ENCODE measurements at regions not wholly inside any gene's neighbourhood (a gene's known extent, or its start where the extent isn't known, plus 50 kb on each side); places are given as distances from the start of the nearest gene placed in this dataset.

DNA sequence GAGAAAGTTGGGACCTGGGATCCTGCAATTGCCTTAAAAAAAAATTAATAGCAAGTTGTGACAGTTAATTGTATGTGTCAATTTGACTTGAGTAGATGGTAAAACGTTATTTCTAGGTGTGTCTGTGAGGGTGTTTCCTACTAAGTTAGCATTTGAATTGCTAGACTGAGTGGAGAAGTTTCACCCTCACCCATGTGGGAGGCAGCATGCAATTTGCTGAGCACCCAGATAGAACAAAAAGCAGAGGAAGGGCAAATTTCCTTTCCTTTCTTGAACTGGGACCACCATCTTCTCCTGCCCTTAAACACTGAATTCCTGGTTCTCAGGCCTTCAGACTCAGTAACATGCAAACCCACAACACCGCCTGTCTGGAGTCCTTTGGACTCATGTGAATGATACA lies 455.7 kb downstream of the GALR1 start:
- H3K4me3 ChIP-seq (ENCODE audit: low read depth in 1 of 2, low read length in 2 of 2): no peak overlapping the region
- H3K36me3 ChIP-seq (ENCODE audit: control insufficient read depth in 1 of 2, insufficient read depth in 2 of 2, low read length in 2 of 2): no peaks in the 10 kb centered on the region
- no peaks in the 10 kb centered on the region for H3K4me1 ChIP-seq (ENCODE audit: control insufficient read depth in 1 of 2, insufficient read depth in 2 of 2, low read length in 2 of 2)
- H3K9me3 ChIP-seq (ENCODE audit: control insufficient read depth in 1 of 2, low read length in 2 of 2): no peaks in the 10 kb centered on the region
- H3K27ac ChIP-seq (ENCODE audit: low read depth, low read length): no peak overlapping the region
- H3K9ac ChIP-seq (ENCODE audit: low read depth in 1 of 2, low read length in 2 of 2): no peak overlapping the region
- H3K27me3 ChIP-seq (ENCODE audit: control insufficient read depth in 1 of 2, insufficient read depth in 2 of 2, low read length in 2 of 2): peaks cover 0 to 2% of the 10 kb centered on the region in 2 donors

- Histone ChIP-seq H3K9me3 (ENCODE audit: control insufficient read depth in 1 of 2, low read length in 2 of 2) (no peaks in the 10 kb centered on the region), H3K4me3 (ENCODE audit: low read depth in 1 of 2, low read length in 2 of 2) (no peak overlapping the region), H3K27ac (ENCODE audit: low read depth, low read length) (no peak overlapping the region), H3K27me3 (ENCODE audit: control insufficient read depth in 1 of 2, insufficient read depth in 2 of 2, low read length in 2 of 2) (no peaks in the 10 kb centered on the region), H3K9ac (ENCODE audit: low read depth in 1 of 2, low read length in 2 of 2) (no peak overlapping the region), H3K36me3 (ENCODE audit: control insufficient read depth in 1 of 2, insufficient read depth in 2 of 2, low read length in 2 of 2) (no peaks in the 10 kb centered on the region), H3K4me1 (ENCODE audit: control insufficient read depth in 1 of 2, insufficient read depth in 2 of 2, low read length in 2 of 2) (no peaks in the 10 kb centered on the region)
These were observed 459.3 kb downstream of the GALR1 start for GRCh38 chr18:77708826-77709506.

DNA sequence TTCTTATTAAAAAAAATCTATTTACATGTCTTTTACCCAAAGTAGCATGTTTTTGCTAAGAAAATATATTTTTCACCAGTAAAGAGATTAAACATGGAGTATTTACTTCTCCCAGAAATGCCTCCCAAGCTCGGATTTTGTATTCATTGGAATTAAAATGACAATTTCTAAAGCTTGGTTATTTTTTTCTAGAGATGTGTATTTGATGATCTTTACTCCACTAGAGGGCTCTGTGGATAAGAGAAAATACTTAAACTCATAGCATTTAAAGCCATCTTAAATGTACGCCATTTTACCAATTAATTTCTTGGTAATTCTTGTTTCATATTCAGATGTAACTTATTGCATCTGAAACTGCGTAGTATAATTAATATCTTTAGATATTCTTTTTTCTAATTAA lies 461.4 kb downstream of the GALR1 start:
- Histone ChIP-seq H3K4me3 (ENCODE audit: low read depth in 1 of 2, low read length in 2 of 2) (no peak overlapping the region), H3K27ac (ENCODE audit: low read depth, low read length) (no peak overlapping the region), H3K9me3 (ENCODE audit: control insufficient read depth in 1 of 2, low read length in 2 of 2) (no peaks in the 10 kb centered on the region), H3K9ac (ENCODE audit: low read depth in 1 of 2, low read length in 2 of 2) (no peak overlapping the region), H3K27me3 (ENCODE audit: control insufficient read depth in 1 of 2, insufficient read depth in 2 of 2, low read length in 2 of 2) (no peaks in the 10 kb centered on the region), H3K4me1 (ENCODE audit: control insufficient read depth in 1 of 2, insufficient read depth in 2 of 2, low read length in 2 of 2) (no peaks in the 10 kb centered on the region), H3K36me3 (ENCODE audit: control insufficient read depth in 1 of 2, insufficient read depth in 2 of 2, low read length in 2 of 2) (no peaks in the 10 kb centered on the region)

GRCh38 chr18:77714716-77715115 lies 465.1 kb downstream of the GALR1 start:
- Histone ChIP-seq H3K9me3 (ENCODE audit: control insufficient read depth in 1 of 2, low read length in 2 of 2) (no peaks in the 10 kb centered on the region), H3K27ac (ENCODE audit: low read depth, low read length) (no peak overlapping the region), H3K27me3 (ENCODE audit: control insufficient read depth in 1 of 2, insufficient read depth in 2 of 2, low read length in 2 of 2) (no peaks in the 10 kb centered on the region), H3K4me1 (ENCODE audit: control insufficient read depth in 1 of 2, insufficient read depth in 2 of 2, low read length in 2 of 2) (no peaks in the 10 kb centered on the region), H3K4me3 (ENCODE audit: low read depth in 1 of 2, low read length in 2 of 2) (no peak overlapping the region), H3K36me3 (ENCODE audit: control insufficient read depth in 1 of 2, insufficient read depth in 2 of 2, low read length in 2 of 2) (no peaks in the 10 kb centered on the region), H3K9ac (ENCODE audit: low read depth in 1 of 2, low read length in 2 of 2) (no peak overlapping the region)

DNA sequence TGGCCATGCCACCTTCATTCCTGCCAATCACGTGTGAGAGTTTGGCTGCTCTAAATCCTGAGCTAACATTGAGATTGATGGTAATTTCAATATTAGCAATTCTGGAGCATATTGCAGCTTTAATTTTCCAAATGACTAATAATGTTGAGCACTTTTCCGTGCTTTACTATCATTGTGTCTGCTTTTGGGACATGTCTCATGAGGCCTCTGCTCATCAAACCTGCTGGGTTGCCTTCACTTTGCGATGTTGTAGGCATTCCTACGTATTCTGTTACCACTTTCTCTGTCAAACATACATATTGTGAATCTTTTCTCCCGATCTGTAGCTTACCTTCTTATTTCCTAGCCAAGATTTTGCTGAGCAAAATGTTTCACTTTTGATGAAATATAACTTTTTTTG lies 466.6 kb downstream of the GALR1 start:
- Histone ChIP-seq H3K27me3 (ENCODE audit: control insufficient read depth in 1 of 2, insufficient read depth in 2 of 2, low read length in 2 of 2) (no peaks in the 10 kb centered on the region), H3K36me3 (ENCODE audit: control insufficient read depth in 1 of 2, insufficient read depth in 2 of 2, low read length in 2 of 2) (no peaks in the 10 kb centered on the region), H3K27ac (ENCODE audit: low read depth, low read length) (no peak overlapping the region), H3K9me3 (ENCODE audit: control insufficient read depth in 1 of 2, low read length in 2 of 2) (no peaks in the 10 kb centered on the region), H3K4me3 (ENCODE audit: low read depth in 1 of 2, low read length in 2 of 2) (no peak overlapping the region), H3K4me1 (ENCODE audit: control insufficient read depth in 1 of 2, insufficient read depth in 2 of 2, low read length in 2 of 2) (no peaks in the 10 kb centered on the region), H3K9ac (ENCODE audit: low read depth in 1 of 2, low read length in 2 of 2) (no peak overlapping the region)

DNA sequence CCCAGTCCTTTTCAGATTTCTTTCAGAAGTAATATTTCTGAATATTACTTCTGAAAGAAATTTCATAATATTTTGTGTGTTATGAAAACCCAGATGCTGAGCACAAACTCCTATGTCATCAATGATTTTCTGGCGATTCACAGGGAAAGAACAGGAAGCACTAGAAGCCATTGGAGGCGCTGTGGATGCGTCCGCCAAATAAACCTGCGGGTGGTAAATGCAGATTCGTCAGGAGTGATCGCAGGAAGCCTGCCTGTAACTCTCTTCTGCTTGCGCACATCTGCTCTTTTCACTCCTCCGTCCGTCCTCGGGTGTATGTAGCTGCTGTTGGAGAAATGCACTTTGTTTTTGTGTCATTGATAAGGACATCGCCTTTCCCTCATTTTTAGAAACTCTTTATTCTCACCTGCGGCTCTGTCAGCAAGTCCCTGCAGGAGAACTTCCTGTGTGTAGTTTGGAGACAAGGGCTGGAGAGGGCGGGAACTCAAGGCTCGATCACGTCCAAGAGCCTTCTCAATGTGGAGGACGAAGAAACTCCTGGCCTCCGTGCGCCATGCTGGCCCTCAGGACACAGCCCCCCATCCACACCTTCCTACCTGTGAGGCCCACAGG lies 483.8 kb downstream of the GALR1 start:
- no peak overlapping the region for H3K27ac ChIP-seq (ENCODE audit: low read depth, low read length)
- H3K36me3 ChIP-seq (ENCODE audit: control insufficient read depth in 1 of 2, insufficient read depth in 2 of 2, low read length in 2 of 2): no peaks in the 10 kb centered on the region
- no peaks in the 10 kb centered on the region for H3K4me1 ChIP-seq (ENCODE audit: control insufficient read depth in 1 of 2, insufficient read depth in 2 of 2, low read length in 2 of 2)
- no peak overlapping the region for H3K4me3 ChIP-seq (ENCODE audit: low read depth in 1 of 2, low read length in 2 of 2)
- H3K9me3 ChIP-seq (ENCODE audit: control insufficient read depth in 1 of 2, low read length in 2 of 2): no peaks in the 10 kb centered on the region
- no peak overlapping the region for H3K9ac ChIP-seq (ENCODE audit: low read depth in 1 of 2, low read length in 2 of 2)
- H3K27me3 ChIP-seq (ENCODE audit: control insufficient read depth in 1 of 2, insufficient read depth in 2 of 2, low read length in 2 of 2): no peaks in the 10 kb centered on the region

DNA sequence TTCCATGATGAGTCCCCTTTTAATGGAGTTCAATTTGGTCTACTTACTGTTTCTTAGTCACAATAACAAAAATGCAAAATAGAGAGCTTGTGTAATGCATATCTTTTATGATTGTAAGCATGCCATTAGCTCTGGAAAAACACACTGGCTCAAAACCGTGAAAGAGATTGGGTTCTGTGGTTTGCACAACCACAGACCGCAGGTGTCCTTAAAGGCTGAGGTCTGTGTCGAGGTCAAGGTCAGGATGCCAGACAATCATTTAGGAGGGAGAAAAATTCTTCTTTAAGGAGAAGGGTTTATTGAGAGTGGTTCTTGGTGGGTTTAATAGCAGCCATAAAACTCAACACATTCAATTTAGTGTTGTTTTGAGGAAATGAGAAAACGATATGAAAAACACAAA lies 487.2 kb downstream of the GALR1 start:
- Histone ChIP-seq H3K27ac (ENCODE audit: low read depth, low read length) (no peak overlapping the region), H3K9ac (ENCODE audit: low read depth in 1 of 2, low read length in 2 of 2) (no peak overlapping the region), H3K9me3 (ENCODE audit: control insufficient read depth in 1 of 2, low read length in 2 of 2) (no peaks in the 10 kb centered on the region), H3K4me3 (ENCODE audit: low read depth in 1 of 2, low read length in 2 of 2) (no peak overlapping the region), H3K36me3 (ENCODE audit: control insufficient read depth in 1 of 2, insufficient read depth in 2 of 2, low read length in 2 of 2) (no peaks in the 10 kb centered on the region), H3K27me3 (ENCODE audit: control insufficient read depth in 1 of 2, insufficient read depth in 2 of 2, low read length in 2 of 2) (no peaks in the 10 kb centered on the region), H3K4me1 (ENCODE audit: control insufficient read depth in 1 of 2, insufficient read depth in 2 of 2, low read length in 2 of 2) (no peaks in the 10 kb centered on the region)

DNA sequence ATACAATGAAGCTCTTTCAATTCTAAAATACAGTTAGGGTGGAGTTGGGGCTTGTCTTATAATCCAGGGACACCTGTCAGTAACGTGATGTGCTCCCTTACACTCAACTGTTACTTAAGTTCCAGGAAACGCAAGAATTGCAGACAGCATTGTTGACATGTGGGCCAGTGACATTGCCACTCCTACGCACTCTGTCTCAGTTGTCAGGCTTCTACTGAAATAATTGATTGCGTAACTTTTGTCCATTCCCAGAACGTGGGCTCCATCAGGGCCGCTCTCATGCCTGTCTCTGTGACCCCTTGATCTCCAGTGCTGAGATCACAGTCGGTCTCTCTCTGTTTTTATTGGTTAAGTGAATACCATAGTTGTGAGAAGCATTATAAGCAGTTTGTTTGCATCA lies 487.8 kb downstream of the GALR1 start:
- H3K9ac ChIP-seq (ENCODE audit: low read depth in 1 of 2, low read length in 2 of 2): no peak overlapping the region
- H3K27me3 ChIP-seq (ENCODE audit: control insufficient read depth in 1 of 2, insufficient read depth in 2 of 2, low read length in 2 of 2): no peaks in the 10 kb centered on the region
- no peak overlapping the region for H3K27ac ChIP-seq (ENCODE audit: low read depth, low read length)
- no peak overlapping the region for H3K4me3 ChIP-seq (ENCODE audit: low read depth in 1 of 2, low read length in 2 of 2)
- no peaks in the 10 kb centered on the region for H3K4me1 ChIP-seq (ENCODE audit: control insufficient read depth in 1 of 2, insufficient read depth in 2 of 2, low read length in 2 of 2)
- H3K9me3 ChIP-seq (ENCODE audit: control insufficient read depth in 1 of 2, low read length in 2 of 2): no peaks in the 10 kb centered on the region
- H3K36me3 ChIP-seq (ENCODE audit: control insufficient read depth in 1 of 2, insufficient read depth in 2 of 2, low read length in 2 of 2): no peaks in the 10 kb centered on the region

- Histone ChIP-seq H3K27ac (ENCODE audit: low read depth, low read length) (no peak overlapping the region), H3K4me3 (ENCODE audit: low read depth in 1 of 2, low read length in 2 of 2) (no peak overlapping the region), H3K27me3 (ENCODE audit: control insufficient read depth in 1 of 2, insufficient read depth in 2 of 2, low read length in 2 of 2) (no peaks in the 10 kb centered on the region), H3K36me3 (ENCODE audit: control insufficient read depth in 1 of 2, insufficient read depth in 2 of 2, low read length in 2 of 2) (no peaks in the 10 kb centered on the region), H3K4me1 (ENCODE audit: control insufficient read depth in 1 of 2, insufficient read depth in 2 of 2, low read length in 2 of 2) (no peaks in the 10 kb centered on the region), H3K9ac (ENCODE audit: low read depth in 1 of 2, low read length in 2 of 2) (no peak overlapping the region), H3K9me3 (ENCODE audit: control insufficient read depth in 1 of 2, low read length in 2 of 2) (no peaks in the 10 kb centered on the region)
These were observed 499.4 kb downstream of the GALR1 start for GRCh38 chr18:77749089-77749488.

DNA sequence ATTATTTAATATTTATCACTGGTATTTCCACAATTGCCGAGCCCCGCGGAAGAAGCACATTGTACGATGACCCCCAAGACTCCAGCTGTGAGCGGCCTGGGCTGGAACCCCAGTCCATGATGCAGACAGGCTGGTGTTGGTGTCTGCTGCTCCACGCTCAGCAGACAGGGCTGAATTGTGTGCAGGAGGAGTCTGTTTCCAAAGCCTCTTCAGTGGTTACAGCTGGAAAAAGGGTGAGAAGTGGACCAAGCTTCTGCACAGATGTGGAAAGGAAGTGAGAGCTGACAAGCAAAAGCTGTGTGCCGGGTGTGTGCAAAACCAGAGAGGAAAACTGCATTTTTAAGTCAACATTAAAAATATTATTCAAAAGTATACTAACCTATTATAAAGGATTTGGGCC lies 500.4 kb downstream of the GALR1 start:
- Histone ChIP-seq H3K27me3 (ENCODE audit: control insufficient read depth in 1 of 2, insufficient read depth in 2 of 2, low read length in 2 of 2) (no peaks in the 10 kb centered on the region), H3K4me1 (ENCODE audit: control insufficient read depth in 1 of 2, insufficient read depth in 2 of 2, low read length in 2 of 2) (no peaks in the 10 kb centered on the region), H3K36me3 (ENCODE audit: control insufficient read depth in 1 of 2, insufficient read depth in 2 of 2, low read length in 2 of 2) (no peaks in the 10 kb centered on the region), H3K4me3 (ENCODE audit: low read depth in 1 of 2, low read length in 2 of 2) (no peak overlapping the region), H3K9me3 (ENCODE audit: control insufficient read depth in 1 of 2, low read length in 2 of 2) (no peaks in the 10 kb centered on the region), H3K27ac (ENCODE audit: low read depth, low read length) (no peak overlapping the region), H3K9ac (ENCODE audit: low read depth in 1 of 2, low read length in 2 of 2) (no peak overlapping the region)

Measured in duodenal mucosa (tissue), 2 donors.